ENCODE measurements at regions not wholly inside any gene's neighbourhood (a gene's known extent, or its start where the extent isn't known, plus 50 kb on each side); places are given as distances from the start of the nearest gene placed in this dataset.
A peak's percentile ranks its signal among the peaks of the same experiment; 100 is the strongest.

DNA sequence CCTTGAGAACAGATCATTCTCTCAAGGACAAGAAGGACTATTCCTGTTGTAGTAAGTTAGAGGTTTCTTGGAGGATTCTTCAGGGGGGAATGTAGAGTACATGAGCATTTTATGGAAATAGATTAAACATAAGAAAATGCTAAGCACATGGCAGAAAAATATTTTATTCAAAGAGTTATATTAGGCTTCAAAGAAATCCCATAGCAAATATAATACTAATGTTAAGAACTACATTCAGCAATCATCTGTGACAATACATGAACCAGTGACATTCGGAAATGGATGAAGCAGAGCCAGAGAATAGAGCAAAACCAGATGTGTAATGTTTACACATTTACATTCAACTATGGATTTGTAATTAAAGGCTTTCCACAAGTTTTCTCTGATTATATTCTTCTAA lies 288.6 kb downstream of the NAF1 start:
- no peak overlapping the region for H3K4me3 ChIP-seq (ENCODE audit: low read depth, low read length)
- DNase-seq (ENCODE audit: low read depth) = no peak
- TF ChIP-seq MYC (IDR thresholded peaks at IDR 0.05; ENCODE audit: low read depth, low read length) (no peak), CTCF (IDR thresholded peaks at IDR 0.05; ENCODE audit: low read depth, low read length) (no peak), POLR2A (IDR thresholded peaks at IDR 0.05; ENCODE audit: extremely low read depth, insufficient read length) (no peak), MAX (IDR thresholded peaks at IDR 0.05; ENCODE audit: low read depth, low read length) (no peak)

DNA sequence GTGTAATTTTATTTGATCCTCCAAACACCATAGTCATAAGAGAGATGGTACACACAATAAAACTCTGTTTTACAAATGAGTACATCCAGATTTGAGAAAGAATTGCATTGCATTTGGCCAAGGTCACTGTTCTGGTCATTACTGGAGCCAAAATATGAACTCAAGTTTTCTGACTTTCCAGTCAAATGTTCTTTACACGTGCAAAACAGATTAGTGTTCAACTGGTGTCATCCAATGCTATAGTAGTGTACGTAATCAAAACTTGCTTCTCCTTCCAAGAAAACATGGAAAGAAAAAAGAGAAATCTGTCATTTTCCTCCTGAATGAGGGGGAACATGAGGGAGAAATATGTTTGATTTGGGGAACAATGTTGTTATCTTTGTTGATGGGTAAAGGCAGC lies 291.9 kb downstream of the NAF1 start:
- DNase-seq (ENCODE audit: low read depth) = no peak
- no peak for TF ChIP-seq MYC (IDR thresholded peaks at IDR 0.05; ENCODE audit: low read depth, low read length)
- TF ChIP-seq MAX (IDR thresholded peaks at IDR 0.05; ENCODE audit: low read depth, low read length) = no peak
- no peak for TF ChIP-seq POLR2A (IDR thresholded peaks at IDR 0.05; ENCODE audit: extremely low read depth, insufficient read length)
- no peak for TF ChIP-seq CTCF (IDR thresholded peaks at IDR 0.05; ENCODE audit: low read depth, low read length)
- H3K4me3 ChIP-seq (ENCODE audit: low read depth, low read length) = no peak overlapping the region

GRCh38 chr4:162871990-162872389 lies 294.7 kb downstream of the NAF1 start:
- no peak overlapping the region for H3K4me3 ChIP-seq (ENCODE audit: low read depth, low read length)
- TF ChIP-seq CTCF (IDR thresholded peaks at IDR 0.05; ENCODE audit: low read depth, low read length) (no peak), MYC (IDR thresholded peaks at IDR 0.05; ENCODE audit: low read depth, low read length) (no peak), MAX (IDR thresholded peaks at IDR 0.05; ENCODE audit: low read depth, low read length) (no peak), POLR2A (IDR thresholded peaks at IDR 0.05; ENCODE audit: extremely low read depth, insufficient read length) (no peak)
- DNase-seq (ENCODE audit: low read depth) = no peak

DNA sequence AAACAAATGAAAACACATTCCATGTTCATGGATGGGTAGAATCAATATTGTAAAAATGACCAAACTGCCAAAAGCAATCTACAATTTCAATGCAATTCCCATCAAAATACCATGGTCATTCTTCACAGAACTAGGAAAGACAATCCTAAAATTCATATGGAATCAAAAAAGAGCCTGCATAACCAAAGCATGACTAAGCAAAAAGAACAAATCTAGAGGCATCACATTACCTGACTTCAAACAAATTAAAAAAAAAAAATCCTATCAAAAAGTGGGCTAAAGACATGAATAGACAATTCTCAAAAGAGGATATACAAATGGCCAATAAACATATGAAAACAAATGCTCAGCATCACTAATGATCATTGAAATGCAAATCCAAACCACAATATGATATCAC lies 297.5 kb downstream of the NAF1 start:
- TF ChIP-seq MAX (IDR thresholded peaks at IDR 0.05; ENCODE audit: low read depth, low read length) (no peak), POLR2A (IDR thresholded peaks at IDR 0.05; ENCODE audit: extremely low read depth, insufficient read length) (no peak), CTCF (IDR thresholded peaks at IDR 0.05; ENCODE audit: low read depth, low read length) (no peak), MYC (IDR thresholded peaks at IDR 0.05; ENCODE audit: low read depth, low read length) (no peak)
- no peak for DNase-seq (ENCODE audit: low read depth)
- H3K4me3 ChIP-seq (ENCODE audit: low read depth, low read length) = no peak overlapping the region

DNA sequence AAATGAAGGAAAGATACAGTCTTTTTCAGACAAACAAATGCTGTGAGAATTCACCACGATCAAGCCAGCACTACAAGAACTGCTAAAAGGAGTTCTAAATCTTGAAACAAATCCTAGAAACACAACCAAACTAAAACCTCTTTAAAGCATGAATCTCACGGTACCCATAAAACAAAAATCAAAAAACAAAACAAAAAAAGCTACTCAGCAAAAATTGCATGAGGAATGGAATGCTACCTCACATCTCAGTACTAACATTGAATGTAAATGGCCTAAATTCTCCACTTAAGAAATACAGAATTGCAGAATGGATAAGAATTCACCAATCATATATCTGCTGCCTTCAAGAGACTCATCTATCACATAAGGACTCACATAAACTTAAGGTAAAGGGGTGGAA lies 300.1 kb downstream of the NAF1 start:
- no peak overlapping the region for H3K4me3 ChIP-seq (ENCODE audit: low read depth, low read length)
- no peak for TF ChIP-seq POLR2A (IDR thresholded peaks at IDR 0.05; ENCODE audit: extremely low read depth, insufficient read length)
- no peak for TF ChIP-seq MAX (IDR thresholded peaks at IDR 0.05; ENCODE audit: low read depth, low read length)
- TF ChIP-seq MYC (IDR thresholded peaks at IDR 0.05; ENCODE audit: low read depth, low read length) = no peak
- no peak for TF ChIP-seq CTCF (IDR thresholded peaks at IDR 0.05; ENCODE audit: low read depth, low read length)
- no peak for DNase-seq (ENCODE audit: low read depth)

GRCh38 chr4:162865102-162865501 lies 301.6 kb downstream of the NAF1 start:
- DNase-seq (ENCODE audit: low read depth) = no peak
- TF ChIP-seq MAX (IDR thresholded peaks at IDR 0.05; ENCODE audit: low read depth, low read length) = no peak
- peak; percentile 37 for TF ChIP-seq CTCF (IDR thresholded peaks at IDR 0.05; ENCODE audit: low read depth, low read length)

More at GRCh38 chr4:162865102-162865501, 301.6 kb downstream of the NAF1 start:
- no peak overlapping the region for H3K4me3 ChIP-seq (ENCODE audit: low read depth, low read length)

Data from NB4 (cell line).